ENCODE measurements at regions not wholly inside any gene's neighbourhood (a gene's known extent, or its start where the extent isn't known, plus 50 kb on each side); places are given as distances from the start of the nearest gene placed in this dataset.

DNA sequence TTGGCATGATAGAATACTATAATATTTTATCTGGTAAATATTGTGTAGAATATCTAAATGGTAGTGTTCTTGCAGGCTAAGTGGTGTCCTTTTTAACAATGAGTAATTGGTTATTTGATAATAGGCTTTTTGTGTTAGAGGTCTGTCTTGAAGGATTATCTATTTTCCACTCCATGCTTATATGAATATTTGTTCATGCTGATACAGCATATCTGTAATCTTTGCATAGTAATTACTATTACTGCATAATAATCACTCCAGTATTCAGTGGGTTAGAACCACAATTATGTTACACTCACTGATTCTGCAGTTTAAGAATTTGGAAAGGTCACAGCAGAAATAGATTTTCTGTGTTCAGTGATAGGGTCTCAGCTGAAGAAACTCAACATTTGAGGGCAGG lies 1229.9 kb downstream of the MAT2B start:
- H3K27ac Mint-ChIP-seq (ENCODE audit: unreplicated experiment), result no peak overlapping the region
- no peaks in the 10 kb centered on the region for H3K27me3 Mint-ChIP-seq (ENCODE audit: low read depth)
- H3K9me3 Mint-ChIP-seq (ENCODE audit: low read depth), result peaks cover 14% of the 10 kb centered on the region
- TF ChIP-seq, protein P1, sequence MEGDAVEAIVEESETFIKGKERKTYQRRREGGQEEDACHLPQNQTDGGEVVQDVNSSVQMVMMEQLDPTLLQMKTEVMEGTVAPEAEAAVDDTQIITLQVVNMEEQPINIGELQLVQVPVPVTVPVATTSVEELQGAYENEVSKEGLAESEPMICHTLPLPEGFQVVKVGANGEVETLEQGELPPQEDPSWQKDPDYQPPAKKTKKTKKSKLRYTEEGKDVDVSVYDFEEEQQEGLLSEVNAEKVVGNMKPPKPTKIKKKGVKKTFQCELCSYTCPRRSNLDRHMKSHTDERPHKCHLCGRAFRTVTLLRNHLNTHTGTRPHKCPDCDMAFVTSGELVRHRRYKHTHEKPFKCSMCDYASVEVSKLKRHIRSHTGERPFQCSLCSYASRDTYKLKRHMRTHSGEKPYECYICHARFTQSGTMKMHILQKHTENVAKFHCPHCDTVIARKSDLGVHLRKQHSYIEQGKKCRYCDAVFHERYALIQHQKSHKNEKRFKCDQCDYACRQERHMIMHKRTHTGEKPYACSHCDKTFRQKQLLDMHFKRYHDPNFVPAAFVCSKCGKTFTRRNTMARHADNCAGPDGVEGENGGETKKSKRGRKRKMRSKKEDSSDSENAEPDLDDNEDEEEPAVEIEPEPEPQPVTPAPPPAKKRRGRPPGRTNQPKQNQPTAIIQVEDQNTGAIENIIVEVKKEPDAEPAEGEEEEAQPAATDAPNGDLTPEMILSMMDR (IDR thresholded peaks at IDR 0.05), result no peak
- no peak for DNase-seq (ENCODE audit: low spot score)
- no peaks in the 10 kb centered on the region for H3K36me3 Mint-ChIP-seq (ENCODE audit: low read depth)
- H3K4me3 Mint-ChIP-seq (ENCODE audit: unreplicated experiment), result no peak overlapping the region
- no peaks in the 10 kb centered on the region for H3K4me1 Mint-ChIP-seq (ENCODE audit: low read depth)

DNA sequence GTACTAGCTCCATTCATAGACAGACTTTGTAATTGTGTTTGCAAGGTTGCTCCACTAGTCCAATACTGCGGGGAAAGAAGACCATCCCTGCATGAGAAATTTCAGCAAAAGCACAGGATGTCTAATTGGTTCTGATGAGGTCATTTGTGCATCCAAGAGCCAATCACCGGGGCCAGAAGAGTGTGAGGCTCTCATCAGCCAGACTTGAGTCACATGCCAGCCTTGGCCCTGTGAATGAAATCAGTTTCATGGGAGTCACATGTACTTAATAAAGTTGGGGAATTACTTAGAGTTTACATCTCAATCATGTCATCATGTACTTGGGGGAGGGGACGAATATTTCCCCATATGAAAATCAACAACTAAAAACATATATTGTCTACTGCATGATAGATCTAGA lies 1236.0 kb downstream of the MAT2B start:
- no peaks in the 10 kb centered on the region for H3K4me1 Mint-ChIP-seq (ENCODE audit: low read depth)
- peaks cover 2% of the 10 kb centered on the region for H3K27me3 Mint-ChIP-seq (ENCODE audit: low read depth)
- TF ChIP-seq, protein P1 (IDR thresholded peaks at IDR 0.05), result no peak
- no peaks in the 10 kb centered on the region for H3K36me3 Mint-ChIP-seq (ENCODE audit: low read depth)
- H3K27ac Mint-ChIP-seq (ENCODE audit: unreplicated experiment), result no peak overlapping the region
- no peak overlapping the region for H3K4me3 Mint-ChIP-seq (ENCODE audit: unreplicated experiment)
- DNase-seq (ENCODE audit: low spot score), result no peak
- H3K9me3 Mint-ChIP-seq (ENCODE audit: low read depth), result peaks cover 3% of the 10 kb centered on the region

DNA sequence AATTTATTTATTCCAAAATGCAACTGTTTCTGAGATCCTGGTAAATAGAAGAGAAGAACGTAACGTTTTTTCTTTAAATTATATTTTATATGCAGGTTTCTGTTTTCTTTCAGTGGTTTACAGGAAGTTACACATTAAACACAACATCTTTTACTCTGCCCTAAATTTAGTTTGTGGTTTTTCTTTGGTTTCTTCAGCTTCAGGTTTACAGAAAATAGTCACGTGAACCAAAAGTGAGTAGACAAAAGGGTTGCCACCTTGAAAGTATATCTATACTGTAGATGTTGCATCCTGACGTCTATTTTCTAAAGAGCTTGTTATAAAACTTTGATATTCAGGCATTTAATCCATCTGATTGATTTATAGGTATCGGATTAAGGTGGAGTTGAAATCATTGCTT lies 1236.6 kb downstream of the MAT2B start:
- DNase-seq (ENCODE audit: low spot score), result no peak

GRCh38 chr5:164746723-164747122 lies 1241.3 kb downstream of the MAT2B start:
- Mint-ChIP-seq H3K9me3 (ENCODE audit: low read depth) (no peaks in the 10 kb centered on the region), H3K4me1 (ENCODE audit: low read depth) (no peaks in the 10 kb centered on the region), H3K4me3 (ENCODE audit: unreplicated experiment) (no peak overlapping the region), H3K36me3 (ENCODE audit: low read depth) (no peaks in the 10 kb centered on the region), H3K27me3 (ENCODE audit: low read depth) (peaks cover 2% of the 10 kb centered on the region), H3K27ac (ENCODE audit: unreplicated experiment) (no peak overlapping the region)
- DNase-seq (ENCODE audit: low spot score), result no peak
- TF ChIP-seq, protein P1 (IDR thresholded peaks at IDR 0.05), result no peak

More for the DNA sequence above, 1236.6 kb downstream of the MAT2B start:
- peaks cover 2% of the 10 kb centered on the region for H3K27me3 Mint-ChIP-seq (ENCODE audit: low read depth)
- TF ChIP-seq, protein P1 (IDR thresholded peaks at IDR 0.05), result no peak
- no peaks in the 10 kb centered on the region for H3K4me1 Mint-ChIP-seq (ENCODE audit: low read depth)
- no peak overlapping the region for H3K4me3 Mint-ChIP-seq (ENCODE audit: unreplicated experiment)
- peaks cover 3% of the 10 kb centered on the region for H3K9me3 Mint-ChIP-seq (ENCODE audit: low read depth)
- H3K27ac Mint-ChIP-seq (ENCODE audit: unreplicated experiment), result no peak overlapping the region
- no peaks in the 10 kb centered on the region for H3K36me3 Mint-ChIP-seq (ENCODE audit: low read depth)

DNA sequence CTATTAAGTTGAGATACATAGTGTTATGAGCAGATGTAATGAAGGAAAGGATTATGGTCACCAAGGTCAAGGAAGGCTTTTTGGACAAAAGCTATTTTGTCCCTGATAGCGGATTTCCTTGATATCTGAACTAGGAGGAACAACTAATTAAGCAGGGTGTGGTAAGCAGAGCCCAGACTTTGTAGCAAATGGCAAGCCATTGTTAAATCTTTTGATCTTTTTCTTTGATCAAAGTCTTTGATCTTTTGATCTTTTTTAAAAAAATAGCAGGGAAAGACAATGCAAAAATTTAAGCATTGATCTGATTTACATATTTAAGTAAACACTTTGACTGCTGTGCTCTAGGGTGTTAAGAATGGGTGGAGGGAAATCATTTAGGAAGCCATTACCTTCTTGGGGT lies 1242.0 kb downstream of the MAT2B start:
- H3K36me3 Mint-ChIP-seq (ENCODE audit: low read depth), result no peaks in the 10 kb centered on the region
- H3K4me1 Mint-ChIP-seq (ENCODE audit: low read depth), result no peaks in the 10 kb centered on the region
- no peaks in the 10 kb centered on the region for H3K9me3 Mint-ChIP-seq (ENCODE audit: low read depth)
- no peak overlapping the region for H3K4me3 Mint-ChIP-seq (ENCODE audit: unreplicated experiment)
- DNase-seq (ENCODE audit: low spot score), result no peak
- H3K27ac Mint-ChIP-seq (ENCODE audit: unreplicated experiment), result no peak overlapping the region
- TF ChIP-seq, protein P1 (IDR thresholded peaks at IDR 0.05), result no peak
- no peaks in the 10 kb centered on the region for H3K27me3 Mint-ChIP-seq (ENCODE audit: low read depth)
